Tibial nerve (tissue), 4 donors: ENCODE measurements at regions not wholly inside any gene's neighbourhood (a gene's known extent, or its start where the extent isn't known, plus 50 kb on each side); places are given as distances from the start of the nearest gene placed in this dataset.

ENCODE experiments used
- DNase-seq, 2 donors: peaks; one replicate each; pipeline ENCODE4 v3.0.0-alpha.2; 2019; ENCODE audit warnings: low spot score in 2 of 2
- H3K27ac ChIP-seq, 4 donors: fragments of 200-600 bp; sonication (generic) in 3 of 4; one replicate each; pipeline ENCODE4 v1.5.1; 2017 to 2019; ENCODE audit warnings: mild to moderate bottlenecking in 1 of 4
- H3K27me3 ChIP-seq, 2 donors: fragments of 200-600 bp; sonication (generic) in 1 of 2; one replicate each; pipeline versions ENCODE4 v1.5.1 to v1.6.0; 2017 to 2019
- H3K36me3 ChIP-seq, 3 donors: fragments of 200-600 bp; sonication (generic); one replicate each; pipeline ENCODE4 v1.5.1; 2018 to 2019
- H3K4me1 ChIP-seq, 4 donors: fragments of 200-600 bp; sonication (generic) in 3 of 4; one replicate each; pipeline ENCODE4 v1.5.1; 2017 to 2019
- H3K4me3 ChIP-seq, 4 donors: fragments of 200-600 bp; sonication (generic) in 3 of 4; one replicate each; pipeline ENCODE4 v1.5.1; 2017 to 2019; ENCODE audit warnings: mild to moderate bottlenecking in 1 of 4, moderate library complexity in 1 of 4
- H3K9me3 ChIP-seq, 4 donors: fragments of 200-600 bp; sonication (generic) in 3 of 4; one replicate each; pipeline ENCODE4 v1.5.1; 2017 to 2019
- CTCF ChIP-seq, 5 experiments: fragments of 200-600 bp in 3 of 5; fragments of 450-650 bp in 2 of 5; sonication (generic) in 3 of 5; IDR thresholded peaks; one replicate each; pipeline ENCODE4 v1.5.1; 2016 to 2019; ENCODE audit warnings: antibody characterized with exemption in 5 of 5, mild to moderate bottlenecking in 3 of 5, moderate library complexity in 2 of 5
- EP300 ChIP-seq, 2 donors: sonication (generic); formaldehyde crosslinking; IDR thresholded peaks; one replicate each; pipeline ENCODE4 v1.6.1; 2017; ENCODE audit warnings: antibody characterized with exemption in 2 of 2, mild to moderate bottlenecking in 1 of 2
- POLR2A ChIP-seq, 2 donors: fragments of 450-650 bp; IDR thresholded peaks; one replicate each; pipeline ENCODE4 v1.6.1; 2017; ENCODE audit warnings: antibody characterized with exemption in 2 of 2, mild to moderate bottlenecking in 2 of 2, moderate library complexity in 2 of 2
- WGBS, 2 donors: methylation state at CpG; one replicate each; pipeline ENCODE4 v1.1.5; 2018; 5-methylcytosine and 5-hydroxymethylcytosine counted together

GRCh38 chr11:127806501-127806900 lies 780.9 kb downstream of the ETS1 start:
- H3K27ac ChIP-seq: no peak overlapping the region
- DNase-seq: no peak
- H3K4me1 ChIP-seq: no peaks in the 10 kb centered on the region
- no peaks in the 10 kb centered on the region for H3K9me3 ChIP-seq
- H3K27me3 ChIP-seq: no peaks in the 10 kb centered on the region
- H3K4me3 ChIP-seq: no peak overlapping the region
- WGBS, 2 donors: 56 to 61% methylated on average over 1 of the region's 1 CpG
- no peak for TF ChIP-seq POLR2A (IDR thresholded peaks at IDR 0.05)
- TF ChIP-seq EP300 (IDR thresholded peaks at IDR 0.05): no peak
- TF ChIP-seq CTCF (IDR thresholded peaks at IDR 0.05): no peak
- no peaks in the 10 kb centered on the region for H3K36me3 ChIP-seq

- H3K27me3 ChIP-seq: no peaks in the 10 kb centered on the region
- WGBS, 2 donors: 26 to 55% methylated on average over 1 of the region's 1 CpG
- no peaks in the 10 kb centered on the region for H3K9me3 ChIP-seq
- no peak overlapping the region for H3K4me3 ChIP-seq
- H3K27ac ChIP-seq: no peak overlapping the region
- H3K4me1 ChIP-seq: no peaks in the 10 kb centered on the region
- no peak for DNase-seq
- no peaks in the 10 kb centered on the region for H3K36me3 ChIP-seq
- TF ChIP-seq POLR2A (IDR thresholded peaks at IDR 0.05): no peak
- no peak for TF ChIP-seq CTCF (IDR thresholded peaks at IDR 0.05)
- no peak for TF ChIP-seq EP300 (IDR thresholded peaks at IDR 0.05)
Measured at GRCh38 chr11:127805771-127806170, 781.6 kb downstream of the ETS1 start.

- DNase-seq: no peak
- H3K9me3 ChIP-seq: no peaks in the 10 kb centered on the region
- TF ChIP-seq POLR2A (IDR thresholded peaks at IDR 0.05) (no peak), CTCF (IDR thresholded peaks at IDR 0.05) (no peak), EP300 (IDR thresholded peaks at IDR 0.05) (no peak)
- H3K4me3 ChIP-seq: no peak overlapping the region
- H3K36me3 ChIP-seq: no peaks in the 10 kb centered on the region
- H3K27me3 ChIP-seq: no peaks in the 10 kb centered on the region
- no peaks in the 10 kb centered on the region for H3K4me1 ChIP-seq
- no peak overlapping the region for H3K27ac ChIP-seq
- WGBS, 2 donors: 53 to 57% methylated on average over 2 of the region's 2 CpGs
Measured at GRCh38 chr11:127804747-127805400, 782.5 kb downstream of the ETS1 start.

GRCh38 chr11:127803755-127804154 lies 783.6 kb downstream of the ETS1 start:
- H3K9me3 ChIP-seq: no peaks in the 10 kb centered on the region
- no peaks in the 10 kb centered on the region for H3K27me3 ChIP-seq
- no peak overlapping the region for H3K4me3 ChIP-seq
- H3K36me3 ChIP-seq: no peaks in the 10 kb centered on the region
- H3K4me1 ChIP-seq: no peaks in the 10 kb centered on the region
- no peak overlapping the region for H3K27ac ChIP-seq
- DNase-seq: no peak
- TF ChIP-seq POLR2A (IDR thresholded peaks at IDR 0.05) (no peak), EP300 (IDR thresholded peaks at IDR 0.05) (no peak), CTCF (IDR thresholded peaks at IDR 0.05) (no peak)

GRCh38 chr11:127800989-127801688 lies 786.2 kb downstream of the ETS1 start:
- no peak for DNase-seq
- Histone ChIP-seq H3K27me3 (no peaks in the 10 kb centered on the region), H3K36me3 (no peaks in the 10 kb centered on the region), H3K4me3 (no peak overlapping the region), H3K27ac (no peak overlapping the region), H3K4me1 (no peaks in the 10 kb centered on the region), H3K9me3 (no peaks in the 10 kb centered on the region)
- TF ChIP-seq EP300 (IDR thresholded peaks at IDR 0.05) (no peak), POLR2A (IDR thresholded peaks at IDR 0.05) (no peak), CTCF (IDR thresholded peaks at IDR 0.05) (no peak)
- WGBS, 2 donors: 62 to 75% methylated on average over 6 of the region's 6 CpGs
